Prostate gland (tissue), 2 donors: ENCODE measurements at regions not wholly inside any gene's neighbourhood (a gene's known extent, or its start where the extent isn't known, plus 50 kb on each side); places are given as distances from the start of the nearest gene placed in this dataset.

ENCODE experiments used
- DNase-seq: peaks from one replicate; pipeline ENCODE4 v3.0.0-alpha.2; 2019; ENCODE audit warnings: low spot score
- H3K27ac ChIP-seq, 2 donors: fragments of 200-600 bp; sonication (generic); 2 replicates each; pipeline ENCODE4 v1.5.1; 2017 to 2019
- H3K27me3 ChIP-seq: fragments of 200-600 bp; sonication (generic); replicated peaks from 2 replicates; pipeline ENCODE4 v1.5.1; 2019; ENCODE audit not compliant: insufficient read depth
- H3K36me3 ChIP-seq, 2 donors: fragments of 200-600 bp; sonication (generic); 1 replicate in 1 of 2; 2 replicates in 1 of 2; pipeline versions ENCODE4 v1.5.1 to v1.8.1; 2017 to 2019
- H3K4me1 ChIP-seq: fragments of 200-600 bp; sonication (generic); replicated peaks from 2 replicates; pipeline ENCODE4 v1.5.1; 2019
- H3K4me3 ChIP-seq, 2 donors: fragments of 200-600 bp; sonication (generic); 2 replicates each; pipeline ENCODE4 v1.5.1; 2017 to 2019
- H3K9me3 ChIP-seq: fragments of 200-600 bp; sonication (generic); 2 replicates; pipeline ENCODE4 v1.5.1; 2017
- CTCF ChIP-seq, 4 experiments: fragments of 200-600 bp in 2 of 4; fragments of 450-650 bp in 2 of 4; sonication (generic) in 2 of 4; IDR thresholded peaks; 1 replicate in 3 of 4; 2 replicates in 1 of 4; pipeline ENCODE4 v1.5.1; 2016 to 2019; ENCODE audit warnings: antibody characterized with exemption in 4 of 4, mild to moderate bottlenecking in 2 of 4, moderate library complexity in 2 of 4
- POLR2A ChIP-seq: fragments of 450-650 bp; IDR thresholded peaks from one replicate; pipeline ENCODE4 v1.6.1; 2016; ENCODE audit warnings: antibody characterized with exemption, mild to moderate bottlenecking
- POLR2AphosphoS5 ChIP-seq: sonication (generic); formaldehyde crosslinking; IDR thresholded peaks from one replicate; pipeline ENCODE4 v1.6.1; 2017; ENCODE audit warnings: antibody characterized with exemption
- WGBS: methylation state at CpG from one replicate; pipeline ENCODE4 v1.1.5; 2018; 5-methylcytosine and 5-hydroxymethylcytosine counted together
- intact Hi-C: fragments of 100-400 bp; cut with DNase I; formaldehyde crosslinking; loops from one replicate; pipeline ENCODE4 v1.14.2; 2022

- H3K36me3 ChIP-seq: no peaks in the 10 kb centered on the region
- H3K9me3 ChIP-seq: no peaks in the 10 kb centered on the region
- H3K27ac ChIP-seq: no peak overlapping the region
- no peak for DNase-seq
- WGBS: 80% methylated on average over 3 of the region's 3 CpGs
- intact Hi-C loops: no loop called here
- H3K27me3 ChIP-seq: no peaks in the 10 kb centered on the region
- TF ChIP-seq CTCF (IDR thresholded peaks at IDR 0.05): no peak
- no peak for TF ChIP-seq POLR2A
- no peak for TF ChIP-seq POLR2AphosphoS5
- H3K4me3 ChIP-seq: no peak overlapping the region
- no peaks in the 10 kb centered on the region for H3K4me1 ChIP-seq
Measured at GRCh38 chr6:105570416-105570815, 167.5 kb upstream of the PREP start.

- no peaks in the 10 kb centered on the region for H3K9me3 ChIP-seq
- H3K4me3 ChIP-seq: no peak overlapping the region
- H3K27ac ChIP-seq: no peak overlapping the region
- 88% methylated on average over 2 of the region's 2 CpGs for whole genome bisulfite sequencing
- TF ChIP-seq POLR2A (no peak), CTCF (IDR thresholded peaks at IDR 0.05) (no peak), POLR2AphosphoS5 (no peak)
- no peak for DNase-seq
- H3K27me3 ChIP-seq: no peaks in the 10 kb centered on the region
- no peaks in the 10 kb centered on the region for H3K4me1 ChIP-seq
- H3K36me3 ChIP-seq: no peaks in the 10 kb centered on the region
- intact Hi-C loops: no loop called here
Measured at GRCh38 chr6:105569706-105570105, 166.8 kb upstream of the PREP start.

GRCh38 chr6:105568751-105569150 lies 165.9 kb upstream of the PREP start:
- no peak for DNase-seq
- TF ChIP-seq POLR2AphosphoS5 (no peak), POLR2A (no peak), CTCF (IDR thresholded peaks at IDR 0.05) (no peak)
- Histone ChIP-seq H3K9me3 (no peaks in the 10 kb centered on the region), H3K4me3 (no peak overlapping the region), H3K36me3 (no peaks in the 10 kb centered on the region), H3K4me1 (no peaks in the 10 kb centered on the region), H3K27me3 (no peaks in the 10 kb centered on the region), H3K27ac (no peak overlapping the region)
- intact Hi-C loops: no loop called here
- WGBS: 79% methylated on average over 1 of the region's 1 CpG

GRCh38 chr6:105568142-105568541 lies 165.3 kb upstream of the PREP start:
- Histone ChIP-seq H3K4me3 (no peak overlapping the region), H3K9me3 (no peaks in the 10 kb centered on the region), H3K27ac (no peak overlapping the region), H3K36me3 (no peaks in the 10 kb centered on the region), H3K27me3 (no peaks in the 10 kb centered on the region), H3K4me1 (no peaks in the 10 kb centered on the region)
- no peak for TF ChIP-seq CTCF (IDR thresholded peaks at IDR 0.05)
- TF ChIP-seq POLR2A: no peak
- no peak for TF ChIP-seq POLR2AphosphoS5
- no peak for DNase-seq
- intact Hi-C loops: no loop called here
- WGBS: 80% methylated on average over 2 of the region's 2 CpGs

- 93% methylated on average over 4 of the region's 4 CpGs for WGBS
- no peak overlapping the region for H3K27ac ChIP-seq
- no peak for DNase-seq
- no peak overlapping the region for H3K4me3 ChIP-seq
- no peaks in the 10 kb centered on the region for H3K9me3 ChIP-seq
- intact Hi-C loops: no loop called here
- H3K4me1 ChIP-seq: no peaks in the 10 kb centered on the region
- H3K27me3 ChIP-seq: no peaks in the 10 kb centered on the region
- TF ChIP-seq CTCF (IDR thresholded peaks at IDR 0.05) (no peak), POLR2A (no peak), POLR2AphosphoS5 (no peak)
- no peaks in the 10 kb centered on the region for H3K36me3 ChIP-seq
Measured at GRCh38 chr6:105567140-105567539, 164.3 kb upstream of the PREP start.
